ENCODE measurements at regions not wholly inside any gene's neighbourhood (a gene's known extent, or its start where the extent isn't known, plus 50 kb on each side); places are given as distances from the start of the nearest gene placed in this dataset.

GRCh38 chrY:13615301-13615942 lies 88.3 kb upstream of the TMSB4Y start:
- H3K27ac Mint-ChIP-seq: no peak overlapping the region
- TF ChIP-seq, protein P1, sequence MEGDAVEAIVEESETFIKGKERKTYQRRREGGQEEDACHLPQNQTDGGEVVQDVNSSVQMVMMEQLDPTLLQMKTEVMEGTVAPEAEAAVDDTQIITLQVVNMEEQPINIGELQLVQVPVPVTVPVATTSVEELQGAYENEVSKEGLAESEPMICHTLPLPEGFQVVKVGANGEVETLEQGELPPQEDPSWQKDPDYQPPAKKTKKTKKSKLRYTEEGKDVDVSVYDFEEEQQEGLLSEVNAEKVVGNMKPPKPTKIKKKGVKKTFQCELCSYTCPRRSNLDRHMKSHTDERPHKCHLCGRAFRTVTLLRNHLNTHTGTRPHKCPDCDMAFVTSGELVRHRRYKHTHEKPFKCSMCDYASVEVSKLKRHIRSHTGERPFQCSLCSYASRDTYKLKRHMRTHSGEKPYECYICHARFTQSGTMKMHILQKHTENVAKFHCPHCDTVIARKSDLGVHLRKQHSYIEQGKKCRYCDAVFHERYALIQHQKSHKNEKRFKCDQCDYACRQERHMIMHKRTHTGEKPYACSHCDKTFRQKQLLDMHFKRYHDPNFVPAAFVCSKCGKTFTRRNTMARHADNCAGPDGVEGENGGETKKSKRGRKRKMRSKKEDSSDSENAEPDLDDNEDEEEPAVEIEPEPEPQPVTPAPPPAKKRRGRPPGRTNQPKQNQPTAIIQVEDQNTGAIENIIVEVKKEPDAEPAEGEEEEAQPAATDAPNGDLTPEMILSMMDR (IDR thresholded peaks at IDR 0.05): no peak

DNA sequence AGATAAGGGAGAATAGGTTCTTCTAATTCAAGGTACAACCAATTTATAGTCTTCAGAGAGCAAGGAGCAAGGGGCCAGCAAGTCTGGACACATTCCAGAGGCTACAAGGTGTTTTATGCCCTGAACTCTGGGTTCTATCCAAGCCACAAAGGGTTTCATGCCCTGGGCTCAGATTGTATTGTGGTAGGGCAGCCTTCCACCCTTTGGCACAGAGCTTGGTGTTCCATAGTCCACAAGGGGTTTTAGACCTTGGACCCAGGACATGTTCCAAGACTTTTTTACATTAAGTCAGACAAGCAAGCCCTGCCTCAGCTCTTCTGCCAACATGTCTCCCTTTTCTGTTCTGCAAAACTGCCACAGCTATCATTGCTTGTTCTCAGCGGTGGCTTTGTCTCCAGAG lies 90.8 kb upstream of the TMSB4Y start:
- no peak overlapping the region for H3K4me2 ChIP-seq (replicated peaks; ENCODE audit: extremely low read depth, low read length, poor library complexity, severe bottlenecking)
- H3K4me1 Mint-ChIP-seq: no peaks in the 10 kb centered on the region
- H3K9me3 Mint-ChIP-seq: no peaks in the 10 kb centered on the region
- no peak overlapping the region for H2AFZ ChIP-seq (ENCODE audit: insufficient read depth, low read depth, low read length, poor library complexity, severe bottlenecking)
- no peaks in the 10 kb centered on the region for H3K4me1 ChIP-seq (ENCODE audit: control insufficient read depth in 1 of 2, insufficient read depth in 2 of 2, low read length in 2 of 2)
- H4K20me1 ChIP-seq (ENCODE audit: insufficient read depth, low read length): no peaks in the 10 kb centered on the region
- no peak overlapping the region for H3K27ac ChIP-seq (ENCODE audit: low read depth in 1 of 2, low read length in 2 of 2)
- no peak for DNase-seq
- H3K9me3 ChIP-seq (replicated peaks in 1 of 2; ENCODE audit: control insufficient read depth in 1 of 2, insufficient read depth in 1 of 2, low read length in 2 of 2): no peaks in the 10 kb centered on the region
- intact Hi-C loops (cut with micrococcal nuclease): no loop called here
- no peaks in the 10 kb centered on the region for H3K36me3 ChIP-seq (replicated peaks in 1 of 2; ENCODE audit: control insufficient read depth in 1 of 2, insufficient read depth in 2 of 2, low read length in 2 of 2)
- H3K4me3 Mint-ChIP-seq: no peak overlapping the region
- WGBS (ENCODE audit: insufficient coverage): 100% methylated on average over 1 of the region's 1 CpG
- no peak overlapping the region for H3K27ac Mint-ChIP-seq
- H3K27me3 Mint-ChIP-seq (ENCODE audit: low read depth in 3 of 3): peaks cover 0 to 2% (median 0%) of the 10 kb centered on the region in 3 donors
- H3K36me3 Mint-ChIP-seq: no peaks in the 10 kb centered on the region
- no peaks in the 10 kb centered on the region for H3K79me2 ChIP-seq (ENCODE audit: insufficient read depth, low read length)
- H3K9ac ChIP-seq (ENCODE audit: insufficient read depth, low read length, poor library complexity, severe bottlenecking): no peak overlapping the region
- no peaks in the 10 kb centered on the region for H3K27me3 ChIP-seq (ENCODE audit: control insufficient read depth in 2 of 2, insufficient read depth in 2 of 2, low read length in 2 of 2)
- TF ChIP-seq, protein P1 (IDR thresholded peaks at IDR 0.05): no peak
- H3K4me3 ChIP-seq (replicated peaks in 1 of 3; ENCODE audit: low read depth in 2 of 3, low read length in 3 of 3): no peak overlapping the region

More at GRCh38 chrY:13615301-13615942, 88.3 kb upstream of the TMSB4Y start:
- Histone ChIP-seq H3K9me3 (replicated peaks in 1 of 2; ENCODE audit: control insufficient read depth in 1 of 2, insufficient read depth in 1 of 2, low read length in 2 of 2) (no peaks in the 10 kb centered on the region), H3K4me2 (replicated peaks; ENCODE audit: extremely low read depth, low read length, poor library complexity, severe bottlenecking) (no peak overlapping the region), H3K4me3 (replicated peaks in 1 of 3; ENCODE audit: low read depth in 2 of 3, low read length in 3 of 3) (no peak overlapping the region), H3K27me3 (ENCODE audit: control insufficient read depth in 2 of 2, insufficient read depth in 2 of 2, low read length in 2 of 2) (no peaks in the 10 kb centered on the region), H3K9ac (ENCODE audit: insufficient read depth, low read length, poor library complexity, severe bottlenecking) (no peak overlapping the region), H3K36me3 (replicated peaks in 1 of 2; ENCODE audit: control insufficient read depth in 1 of 2, insufficient read depth in 2 of 2, low read length in 2 of 2) (no peaks in the 10 kb centered on the region), H3K27ac (ENCODE audit: low read depth in 1 of 2, low read length in 2 of 2) (no peak overlapping the region), H3K79me2 (ENCODE audit: insufficient read depth, low read length) (no peaks in the 10 kb centered on the region), H4K20me1 (ENCODE audit: insufficient read depth, low read length) (no peaks in the 10 kb centered on the region), H3K4me1 (ENCODE audit: control insufficient read depth in 1 of 2, insufficient read depth in 2 of 2, low read length in 2 of 2) (no peaks in the 10 kb centered on the region), H2AFZ (ENCODE audit: insufficient read depth, low read depth, low read length, poor library complexity, severe bottlenecking) (no peak overlapping the region)
- no peak for DNase-seq
- H3K27me3 Mint-ChIP-seq (ENCODE audit: low read depth in 3 of 3): peaks cover 0 to 2% (median 1%) of the 10 kb centered on the region in 3 donors
- H3K4me1 Mint-ChIP-seq: no peaks in the 10 kb centered on the region
- no peaks in the 10 kb centered on the region for H3K36me3 Mint-ChIP-seq
- H3K9me3 Mint-ChIP-seq: peaks cover 0 to 2% (median 0%) of the 10 kb centered on the region in 7 donors
- intact Hi-C loops (cut with micrococcal nuclease): no loop called here
- no peak overlapping the region for H3K4me3 Mint-ChIP-seq

All from CD14-positive monocyte (primary cell).